ENCODE measurements at regions not wholly inside any gene's neighbourhood (a gene's known extent, or its start where the extent isn't known, plus 50 kb on each side); places are given as distances from the start of the nearest gene placed in this dataset.
A peak's percentile ranks its signal among the peaks of the same experiment; 100 is the strongest.
"Not testable (repeated sequence)": the region's sequence is repeated elsewhere in the genome, so short reads cannot be mapped to it uniquely, and the experiment has no call there.

GRCh38 chr13:50616101-50616500 lies 227.4 kb downstream of the DLEU7 start:
- DNase-seq: peak; percentile 37 to 44 (median 39)

- DNase-seq: peak in 1 of 3 donors; percentile 29
These were observed 226.3 kb downstream of the DLEU7 start for GRCh38 chr13:50617134-50617721.

- DNase-seq: no peak
These were observed 225.3 kb downstream of the DLEU7 start for GRCh38 chr13:50618206-50618605.

- peak; percentile 77 to 93 (median 89) for DNase-seq
These were observed 217.4 kb downstream of the DLEU7 start for GRCh38 chr13:50626101-50626547.

GRCh38 chr13:50627111-50627510 lies 216.4 kb downstream of the DLEU7 start:
- DNase-seq: no peak

- DNase-seq: not testable (repeated sequence)
These were observed 215.0 kb downstream of the DLEU7 start for GRCh38 chr13:50628512-50628911.

- no peak for DNase-seq
These were observed 214.0 kb downstream of the DLEU7 start for GRCh38 chr13:50629497-50629896.

GRCh38 chr13:50629966-50630365 lies 213.5 kb downstream of the DLEU7 start:
- peak; percentile 22 to 37 (median 35) for DNase-seq

- peak in 2 of 3 donors; percentile 20 to 31 for DNase-seq
These were observed 212.5 kb downstream of the DLEU7 start for GRCh38 chr13:50631041-50631440.

GRCh38 chr13:50634339-50634738 lies 209.2 kb downstream of the DLEU7 start:
- DNase-seq: no peak

GRCh38 chr13:50635504-50635903 lies 208.0 kb downstream of the DLEU7 start:
- DNase-seq: peak; percentile 91 to 99 (median 98)

- DNase-seq: peak in 1 of 3 donors; percentile 33
These were observed 207.3 kb downstream of the DLEU7 start for GRCh38 chr13:50636007-50636704.

- peak in 2 of 3 donors; percentile 31 for DNase-seq
These were observed 200.4 kb downstream of the DLEU7 start for GRCh38 chr13:50643060-50643459.

GRCh38 chr13:50644081-50644871 lies 199.2 kb downstream of the DLEU7 start:
- no peak for DNase-seq

- DNase-seq: no peak
These were observed 198.4 kb downstream of the DLEU7 start for GRCh38 chr13:50645092-50645491.

GRCh38 chr13:50646070-50646469 lies 197.4 kb downstream of the DLEU7 start:
- no peak for DNase-seq

GRCh38 chr13:50649211-50649610 lies 194.3 kb downstream of the DLEU7 start:
- DNase-seq: peak; percentile 64 to 78 (median 70)

GRCh38 chr13:50650592-50651504 lies 192.6 kb downstream of the DLEU7 start:
- DNase-seq: peak in 1 of 3 donors; percentile 17

- DNase-seq: no peak
These were observed 191.6 kb downstream of the DLEU7 start for GRCh38 chr13:50651922-50652321.

- peak; percentile 13 to 67 (median 54) for DNase-seq
These were observed 189.2 kb downstream of the DLEU7 start for GRCh38 chr13:50654331-50654730.

GRCh38 chr13:50661881-50662280 lies 181.6 kb downstream of the DLEU7 start:
- DNase-seq: not testable (repeated sequence)

- DNase-seq: no peak
These were observed 178.5 kb downstream of the DLEU7 start for GRCh38 chr13:50664951-50665350.
